ENCODE measurements at regions not wholly inside any gene's neighbourhood (a gene's known extent, or its start where the extent isn't known, plus 50 kb on each side); places are given as distances from the start of the nearest gene placed in this dataset.

- TF ChIP-seq CTCF (IDR thresholded peaks at IDR 0.05; ENCODE audit: insufficient read depth, low read length, poor library complexity, severe bottlenecking) (no peak), EZH2phosphoT487 (conservative IDR thresholded peaks at IDR 0.05; ENCODE audit: low read length) (no peak)
Measured at GRCh38 chr3:5465183-5465582, 277.7 kb downstream of the EDEM1 start.
